Osteoblast (primary cell): ENCODE measurements at regions not wholly inside any gene's neighbourhood (a gene's known extent, or its start where the extent isn't known, plus 50 kb on each side); places are given as distances from the start of the nearest gene placed in this dataset.

Experiments
- DNase-seq: peaks from one replicate; pipeline ENCODE4 v3.0.0; 2011; ENCODE audit warnings: low spot score, mixed read lengths; ENCODE audit not compliant: insufficient read length; ENCODE audit errors: missing footprints
- H2AFZ ChIP-seq: 2 replicates; pipeline ENCODE4 v1.6.0; 2011; ENCODE audit warnings: mild to moderate bottlenecking, low read length
- H3K27ac ChIP-seq: 2 replicates; pipeline ENCODE4 v1.5.1; 2011; ENCODE audit warnings: mild to moderate bottlenecking, low read depth, low read length, moderate library complexity
- H3K27me3 ChIP-seq: 2 replicates; pipeline ENCODE4 v1.6.0; 2012; ENCODE audit warnings: mild to moderate bottlenecking, control low read depth, inconsistent platforms, low read length, moderate library complexity; ENCODE audit not compliant: insufficient read depth
- H3K36me3 ChIP-seq: 2 replicates; pipeline ENCODE4 v1.5.1; 2011; ENCODE audit warnings: mild to moderate bottlenecking, low read length, control low read depth, moderate library complexity; ENCODE audit not compliant: insufficient read depth
- H3K4me1 ChIP-seq: 2 replicates; pipeline ENCODE4 v1.5.1; 2011; ENCODE audit warnings: mild to moderate bottlenecking, low read length, control low read depth, moderate library complexity; ENCODE audit not compliant: insufficient read depth
- H3K4me2 ChIP-seq: 2 replicates; pipeline ENCODE4 v1.6.0; 2011; ENCODE audit warnings: mild to moderate bottlenecking, low read length; ENCODE audit not compliant: insufficient read depth
- H3K4me3 ChIP-seq: fragments of 200-600 bp; sonication (generic); 3 replicates; pipeline ENCODE4 v1.5.1; 2012; ENCODE audit warnings: mild to moderate bottlenecking, low read length, inconsistent platforms; ENCODE audit not compliant: insufficient read depth
- H3K79me2 ChIP-seq: 2 replicates; pipeline ENCODE4 v1.6.0; 2012; ENCODE audit warnings: mild to moderate bottlenecking, low read length, control low read depth, inconsistent platforms; ENCODE audit not compliant: insufficient read depth
- H3K9me3 ChIP-seq: 2 replicates; pipeline ENCODE4 v1.5.1; 2011; ENCODE audit warnings: low read depth, low read length, control low read depth
- H4K20me1 ChIP-seq: 2 replicates; pipeline ENCODE4 v1.6.0; 2012; ENCODE audit warnings: mild to moderate bottlenecking, low read length, control low read depth; ENCODE audit not compliant: insufficient read depth
- TF ChIP-seq, protein P1 (sequence below): IDR thresholded peaks from 2 replicates; pipeline ENCODE4 v1.5.1; 2011; ENCODE audit warnings: mild to moderate bottlenecking, low read depth, low read length, moderate library complexity; ENCODE audit errors: extremely low read depth

DNA sequence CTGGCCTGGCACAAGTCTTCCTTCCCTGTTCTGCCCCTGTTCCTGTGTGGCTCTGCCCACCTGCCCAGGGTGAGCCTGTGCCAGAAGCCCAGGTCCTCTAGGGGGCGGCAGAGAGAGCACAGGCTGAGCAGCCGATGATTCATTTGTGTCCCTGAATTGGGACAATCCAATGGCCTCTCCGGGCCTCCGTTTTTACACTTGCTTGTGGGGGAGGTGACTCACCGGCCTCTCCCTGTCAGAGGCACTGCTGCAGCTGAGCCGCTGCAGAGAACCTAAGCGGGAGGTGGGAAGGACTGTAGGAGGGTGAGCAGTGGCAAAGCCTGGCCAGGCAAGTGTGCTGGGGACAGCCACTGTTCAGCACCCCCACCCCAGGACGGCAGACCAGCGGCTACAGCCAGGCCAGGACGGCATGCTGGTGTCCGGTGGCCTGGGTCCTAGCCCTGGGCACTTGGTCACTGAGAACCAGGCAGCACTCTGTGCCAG, 65.2 kb upstream of the LMO1 start:
- peak; percentile 98 for DNase-seq
- Histone ChIP-seq H3K27me3 (peaks cover 7% of the 10 kb centered on the region), H3K4me3 (no peak overlapping the region), H2AFZ (peak overlapping the region; percentile 77), H3K36me3 (no peaks in the 10 kb centered on the region), H3K4me1 (peaks cover 3% of the 10 kb centered on the region), H3K4me2 (peak overlapping the region; percentile 36), H4K20me1 (peaks cover 3% of the 10 kb centered on the region), H3K9me3 (no peaks in the 10 kb centered on the region), H3K79me2 (no peaks in the 10 kb centered on the region), H3K27ac (no peak overlapping the region)
- TF ChIP-seq, protein P1, sequence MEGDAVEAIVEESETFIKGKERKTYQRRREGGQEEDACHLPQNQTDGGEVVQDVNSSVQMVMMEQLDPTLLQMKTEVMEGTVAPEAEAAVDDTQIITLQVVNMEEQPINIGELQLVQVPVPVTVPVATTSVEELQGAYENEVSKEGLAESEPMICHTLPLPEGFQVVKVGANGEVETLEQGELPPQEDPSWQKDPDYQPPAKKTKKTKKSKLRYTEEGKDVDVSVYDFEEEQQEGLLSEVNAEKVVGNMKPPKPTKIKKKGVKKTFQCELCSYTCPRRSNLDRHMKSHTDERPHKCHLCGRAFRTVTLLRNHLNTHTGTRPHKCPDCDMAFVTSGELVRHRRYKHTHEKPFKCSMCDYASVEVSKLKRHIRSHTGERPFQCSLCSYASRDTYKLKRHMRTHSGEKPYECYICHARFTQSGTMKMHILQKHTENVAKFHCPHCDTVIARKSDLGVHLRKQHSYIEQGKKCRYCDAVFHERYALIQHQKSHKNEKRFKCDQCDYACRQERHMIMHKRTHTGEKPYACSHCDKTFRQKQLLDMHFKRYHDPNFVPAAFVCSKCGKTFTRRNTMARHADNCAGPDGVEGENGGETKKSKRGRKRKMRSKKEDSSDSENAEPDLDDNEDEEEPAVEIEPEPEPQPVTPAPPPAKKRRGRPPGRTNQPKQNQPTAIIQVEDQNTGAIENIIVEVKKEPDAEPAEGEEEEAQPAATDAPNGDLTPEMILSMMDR, result peak; percentile 74

DNA sequence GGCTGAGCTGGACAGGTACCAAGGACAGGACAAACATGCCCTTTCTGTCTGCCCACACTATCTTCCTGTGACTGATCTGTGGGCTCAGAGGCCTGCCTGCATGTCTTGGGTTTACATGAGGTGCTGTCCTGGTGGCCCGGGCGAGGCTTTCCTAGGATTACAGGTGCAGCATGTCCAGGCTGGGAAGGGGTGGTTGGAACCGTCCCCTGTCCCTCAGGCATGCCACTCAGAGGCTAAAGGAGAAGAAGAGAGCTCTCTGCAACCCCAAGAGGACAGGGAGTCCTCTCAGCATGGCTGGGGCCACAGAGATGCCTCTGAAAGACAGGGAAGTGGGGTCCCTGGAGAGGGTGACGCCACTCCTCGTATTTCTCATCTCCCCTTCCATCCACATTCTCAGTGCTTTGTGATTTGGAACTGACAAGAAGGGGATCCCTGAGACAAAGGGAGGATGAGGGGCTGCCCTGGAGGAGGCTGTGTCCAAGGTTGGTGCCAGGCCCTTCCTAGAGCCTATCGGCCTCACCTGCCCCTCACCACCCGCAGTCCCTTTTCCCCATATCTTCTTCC, 64.6 kb upstream of the LMO1 start:
- Histone ChIP-seq H3K36me3 (no peaks in the 10 kb centered on the region), H2AFZ (no peak overlapping the region), H4K20me1 (peaks cover 4% of the 10 kb centered on the region), H3K4me2 (no peak overlapping the region), H3K27ac (no peak overlapping the region), H3K9me3 (no peaks in the 10 kb centered on the region), H3K4me1 (peaks cover 3% of the 10 kb centered on the region), H3K27me3 (peaks cover 7% of the 10 kb centered on the region), H3K79me2 (no peaks in the 10 kb centered on the region), H3K4me3 (no peak overlapping the region)
- TF ChIP-seq, protein P1, result no peak
- no peak for DNase-seq

DNA sequence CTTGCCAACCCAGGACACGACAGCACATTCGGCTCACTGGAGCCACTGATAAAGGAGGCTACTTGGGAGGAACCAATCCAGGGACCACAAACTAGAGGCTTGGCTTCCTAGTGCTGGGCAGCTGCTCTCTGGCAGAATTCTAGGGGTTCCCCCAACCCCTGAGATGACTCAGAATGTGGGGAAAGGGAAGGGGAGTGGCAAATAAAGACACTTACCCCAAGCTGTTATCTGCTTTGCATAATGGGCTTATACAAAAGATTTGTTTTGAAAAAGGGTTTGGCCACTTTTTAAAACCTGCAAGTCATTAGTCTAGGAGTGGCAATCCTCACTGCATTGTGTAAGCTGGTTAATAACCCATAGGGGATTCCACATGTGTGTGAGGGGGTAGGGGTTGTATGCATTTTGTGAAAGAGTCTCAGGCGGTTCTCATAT, 64.1 kb upstream of the LMO1 start:
- Histone ChIP-seq H3K9me3 (no peaks in the 10 kb centered on the region), H3K4me3 (no peak overlapping the region), H3K4me1 (peaks cover 3% of the 10 kb centered on the region), H4K20me1 (peaks cover 4% of the 10 kb centered on the region), H3K27ac (no peak overlapping the region), H3K79me2 (no peaks in the 10 kb centered on the region), H3K36me3 (no peaks in the 10 kb centered on the region), H2AFZ (no peak overlapping the region), H3K27me3 (peaks cover 7% of the 10 kb centered on the region), H3K4me2 (no peak overlapping the region)
- peak; percentile 77 for DNase-seq
- TF ChIP-seq, protein P1, result no peak

DNA sequence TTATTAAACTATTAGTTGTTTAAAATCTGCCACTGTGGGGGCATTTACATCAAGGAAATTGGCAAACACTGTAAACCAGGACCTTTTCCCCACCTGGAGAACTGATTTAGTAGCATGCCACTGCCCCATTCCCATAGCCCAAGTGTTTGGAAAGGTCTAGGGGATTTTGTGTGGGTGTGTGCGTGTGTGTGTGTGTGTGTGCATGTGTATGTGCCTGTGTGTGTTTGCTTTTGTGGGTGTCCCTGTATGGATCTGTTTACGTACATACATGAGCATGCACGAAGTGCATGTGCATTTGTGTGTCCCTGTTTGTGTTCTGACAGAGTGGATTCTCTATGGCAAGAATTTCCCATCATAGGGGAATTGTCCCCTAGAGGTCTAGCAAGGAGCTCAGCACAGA, 62.7 kb upstream of the LMO1 start:
- peak; percentile 18 for DNase-seq
- Histone ChIP-seq H3K4me1 (peaks cover 3% of the 10 kb centered on the region), H3K27ac (no peak overlapping the region), H4K20me1 (peaks cover 4% of the 10 kb centered on the region), H3K27me3 (peaks cover 7% of the 10 kb centered on the region), H3K9me3 (no peaks in the 10 kb centered on the region), H2AFZ (no peak overlapping the region), H3K4me2 (no peak overlapping the region), H3K4me3 (no peak overlapping the region), H3K36me3 (no peaks in the 10 kb centered on the region), H3K79me2 (no peaks in the 10 kb centered on the region)
- TF ChIP-seq, protein P1, result no peak
